ENCODE measurements at regions not wholly inside any gene's neighbourhood (a gene's known extent, or its start where the extent isn't known, plus 50 kb on each side); places are given as distances from the start of the nearest gene placed in this dataset.
"Not testable (repeated sequence)": the region's sequence is repeated elsewhere in the genome, so short reads cannot be mapped to it uniquely, and the experiment has no call there.

DNA sequence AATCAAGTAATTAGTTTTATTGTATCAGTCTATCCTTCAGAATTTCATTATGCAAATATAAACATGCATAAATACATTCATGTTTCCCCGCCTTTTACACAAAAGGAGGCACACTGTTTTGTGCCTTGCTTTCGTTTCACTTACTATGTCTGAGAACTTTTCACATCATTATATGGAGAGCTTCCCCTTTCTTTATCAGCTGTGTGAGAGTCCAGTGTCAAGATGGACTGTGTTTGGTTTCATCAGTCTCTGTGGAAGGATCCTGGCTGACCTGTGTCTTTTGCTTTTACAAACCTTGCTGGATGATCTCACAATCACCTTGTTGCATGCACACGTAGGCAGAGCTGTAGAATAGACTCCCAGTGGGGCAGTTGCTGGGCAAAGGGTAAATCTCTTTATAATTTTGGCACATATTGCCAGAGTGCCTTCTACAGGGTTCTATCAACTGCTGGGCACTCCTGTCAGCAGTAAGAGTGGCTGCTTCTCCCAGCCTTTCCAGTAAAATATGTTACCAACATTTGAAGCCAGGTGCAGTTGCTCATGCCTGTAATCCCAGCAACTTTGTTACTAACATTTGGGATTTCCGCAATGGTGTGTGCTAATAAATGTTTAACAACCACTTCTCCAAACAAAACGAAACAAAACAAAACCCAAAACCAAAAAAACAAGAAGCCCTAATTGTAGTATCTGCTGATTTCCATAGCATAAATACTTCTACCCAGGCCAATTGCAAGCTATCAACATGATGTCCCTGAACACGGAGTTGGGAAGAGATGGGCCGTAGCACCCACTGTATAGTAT lies 270.0 kb upstream of the PLGLB1 start:
- H3K4me1 ChIP-seq (ENCODE audit: control insufficient read depth in 1 of 2, insufficient read depth in 2 of 2, low read length in 2 of 2); H3K9me3 ChIP-seq (ENCODE audit: control insufficient read depth in 1 of 2, low read length in 2 of 2); H3K36me3 ChIP-seq (ENCODE audit: control insufficient read depth in 1 of 2, insufficient read depth in 2 of 2, low read length in 2 of 2); H3K27me3 ChIP-seq (ENCODE audit: control insufficient read depth in 1 of 2, insufficient read depth in 2 of 2, low read length in 2 of 2); H3K9ac ChIP-seq (ENCODE audit: low read depth in 1 of 2, low read length in 2 of 2); H3K4me3 ChIP-seq (ENCODE audit: low read depth in 1 of 2, low read length in 2 of 2); H3K27ac ChIP-seq (ENCODE audit: low read depth, low read length): not testable (repeated sequence)

DNA sequence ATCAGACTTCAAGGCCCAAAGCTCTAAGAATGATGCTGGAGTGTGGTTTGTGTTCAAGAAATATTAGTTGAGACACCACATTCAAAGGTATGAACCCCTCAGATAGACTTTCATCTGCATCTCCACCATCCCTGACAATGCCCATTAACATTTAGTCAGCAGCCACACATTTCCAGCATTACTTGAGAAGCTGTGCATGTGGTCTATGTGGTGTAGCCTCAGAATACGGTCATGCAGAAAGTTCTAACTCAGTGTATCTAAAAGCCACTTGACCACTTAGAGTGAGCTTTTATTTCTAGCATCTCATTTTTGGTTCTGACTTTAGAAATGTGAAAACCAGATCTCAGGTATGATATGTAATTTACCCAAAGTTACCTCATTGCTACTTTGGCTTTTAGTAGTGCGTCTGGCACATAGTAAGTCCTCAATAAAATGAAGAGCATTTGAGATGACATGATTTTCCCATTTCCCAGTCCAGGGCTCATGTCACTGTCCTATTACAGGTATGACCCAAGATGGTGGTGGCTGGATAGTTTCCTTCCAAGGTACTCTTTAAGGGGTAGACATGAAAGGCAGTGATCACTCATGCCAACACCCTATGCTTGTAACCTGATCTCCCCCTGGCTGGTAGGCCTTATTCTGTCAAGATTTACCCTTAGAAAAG lies 272.4 kb upstream of the PLGLB1 start:
- not testable (repeated sequence) for H3K27ac ChIP-seq (ENCODE audit: low read depth, low read length); H3K36me3 ChIP-seq (ENCODE audit: control insufficient read depth in 1 of 2, insufficient read depth in 2 of 2, low read length in 2 of 2); H3K9ac ChIP-seq (ENCODE audit: low read depth in 1 of 2, low read length in 2 of 2); H3K4me3 ChIP-seq (ENCODE audit: low read depth in 1 of 2, low read length in 2 of 2); H3K9me3 ChIP-seq (ENCODE audit: control insufficient read depth in 1 of 2, low read length in 2 of 2); H3K4me1 ChIP-seq (ENCODE audit: control insufficient read depth in 1 of 2, insufficient read depth in 2 of 2, low read length in 2 of 2); H3K27me3 ChIP-seq (ENCODE audit: control insufficient read depth in 1 of 2, insufficient read depth in 2 of 2, low read length in 2 of 2)

- not testable (repeated sequence) for H3K9ac ChIP-seq (ENCODE audit: low read depth in 1 of 2, low read length in 2 of 2); H3K4me3 ChIP-seq (ENCODE audit: low read depth in 1 of 2, low read length in 2 of 2); H3K9me3 ChIP-seq (ENCODE audit: control insufficient read depth in 1 of 2, low read length in 2 of 2); H3K27me3 ChIP-seq (ENCODE audit: control insufficient read depth in 1 of 2, insufficient read depth in 2 of 2, low read length in 2 of 2); H3K4me1 ChIP-seq (ENCODE audit: control insufficient read depth in 1 of 2, insufficient read depth in 2 of 2, low read length in 2 of 2); H3K36me3 ChIP-seq (ENCODE audit: control insufficient read depth in 1 of 2, insufficient read depth in 2 of 2, low read length in 2 of 2); H3K27ac ChIP-seq (ENCODE audit: low read depth, low read length)
These were observed 273.5 kb upstream of the PLGLB1 start for GRCh38 chr2:87295135-87295534.

GRCh38 chr2:87301349-87301748 lies 279.7 kb upstream of the PLGLB1 start:
- not testable (repeated sequence) for H3K4me3 ChIP-seq (ENCODE audit: low read depth in 1 of 2, low read length in 2 of 2); H3K4me1 ChIP-seq (ENCODE audit: control insufficient read depth in 1 of 2, insufficient read depth in 2 of 2, low read length in 2 of 2); H3K27ac ChIP-seq (ENCODE audit: low read depth, low read length); H3K36me3 ChIP-seq (ENCODE audit: control insufficient read depth in 1 of 2, insufficient read depth in 2 of 2, low read length in 2 of 2); H3K9me3 ChIP-seq (ENCODE audit: control insufficient read depth in 1 of 2, low read length in 2 of 2); H3K27me3 ChIP-seq (ENCODE audit: control insufficient read depth in 1 of 2, insufficient read depth in 2 of 2, low read length in 2 of 2); H3K9ac ChIP-seq (ENCODE audit: low read depth in 1 of 2, low read length in 2 of 2)

- not testable (repeated sequence) for H3K4me1 ChIP-seq (ENCODE audit: control insufficient read depth in 1 of 2, insufficient read depth in 2 of 2, low read length in 2 of 2); H3K4me3 ChIP-seq (ENCODE audit: low read depth in 1 of 2, low read length in 2 of 2); H3K27me3 ChIP-seq (ENCODE audit: control insufficient read depth in 1 of 2, insufficient read depth in 2 of 2, low read length in 2 of 2); H3K36me3 ChIP-seq (ENCODE audit: control insufficient read depth in 1 of 2, insufficient read depth in 2 of 2, low read length in 2 of 2); H3K27ac ChIP-seq (ENCODE audit: low read depth, low read length); H3K9me3 ChIP-seq (ENCODE audit: control insufficient read depth in 1 of 2, low read length in 2 of 2); H3K9ac ChIP-seq (ENCODE audit: low read depth in 1 of 2, low read length in 2 of 2)
These were observed 280.2 kb upstream of the PLGLB1 start for GRCh38 chr2:87301871-87302270.

DNA sequence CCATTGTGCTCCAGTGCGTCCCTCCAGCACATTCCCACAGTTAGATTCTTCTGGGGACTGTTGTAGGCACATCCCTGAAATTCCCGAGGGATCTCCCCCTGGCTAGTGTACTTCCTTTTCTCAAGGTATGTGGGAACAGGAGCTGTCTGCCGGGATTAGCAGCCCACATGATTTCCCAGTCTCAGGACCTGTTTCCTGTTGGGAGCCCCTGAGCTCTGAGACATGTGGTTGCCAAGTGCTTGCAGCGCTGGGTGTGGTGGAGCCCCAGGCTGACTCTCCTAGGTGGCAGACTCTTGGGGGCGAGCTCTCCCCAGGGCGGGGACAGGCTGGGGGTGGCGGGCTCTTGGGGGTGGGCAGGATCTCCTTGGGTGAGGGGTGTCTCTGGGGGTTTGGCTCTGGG lies 287.0 kb upstream of the PLGLB1 start:
- H3K36me3 ChIP-seq (ENCODE audit: control insufficient read depth in 1 of 2, insufficient read depth in 2 of 2, low read length in 2 of 2); H3K4me3 ChIP-seq (ENCODE audit: low read depth in 1 of 2, low read length in 2 of 2); H3K27me3 ChIP-seq (ENCODE audit: control insufficient read depth in 1 of 2, insufficient read depth in 2 of 2, low read length in 2 of 2); H3K9ac ChIP-seq (ENCODE audit: low read depth in 1 of 2, low read length in 2 of 2); H3K4me1 ChIP-seq (ENCODE audit: control insufficient read depth in 1 of 2, insufficient read depth in 2 of 2, low read length in 2 of 2); H3K9me3 ChIP-seq (ENCODE audit: control insufficient read depth in 1 of 2, low read length in 2 of 2); H3K27ac ChIP-seq (ENCODE audit: low read depth, low read length): not testable (repeated sequence)

GRCh38 chr2:87309785-87310184 lies 288.1 kb upstream of the PLGLB1 start:
- not testable (repeated sequence) for H3K27me3 ChIP-seq (ENCODE audit: control insufficient read depth in 1 of 2, insufficient read depth in 2 of 2, low read length in 2 of 2); H3K9ac ChIP-seq (ENCODE audit: low read depth in 1 of 2, low read length in 2 of 2); H3K4me1 ChIP-seq (ENCODE audit: control insufficient read depth in 1 of 2, insufficient read depth in 2 of 2, low read length in 2 of 2); H3K36me3 ChIP-seq (ENCODE audit: control insufficient read depth in 1 of 2, insufficient read depth in 2 of 2, low read length in 2 of 2); H3K9me3 ChIP-seq (ENCODE audit: control insufficient read depth in 1 of 2, low read length in 2 of 2); H3K4me3 ChIP-seq (ENCODE audit: low read depth in 1 of 2, low read length in 2 of 2); H3K27ac ChIP-seq (ENCODE audit: low read depth, low read length)

- H3K9me3 ChIP-seq (ENCODE audit: control insufficient read depth in 1 of 2, low read length in 2 of 2); H3K4me1 ChIP-seq (ENCODE audit: control insufficient read depth in 1 of 2, insufficient read depth in 2 of 2, low read length in 2 of 2); H3K27ac ChIP-seq (ENCODE audit: low read depth, low read length); H3K9ac ChIP-seq (ENCODE audit: low read depth in 1 of 2, low read length in 2 of 2); H3K27me3 ChIP-seq (ENCODE audit: control insufficient read depth in 1 of 2, insufficient read depth in 2 of 2, low read length in 2 of 2); H3K36me3 ChIP-seq (ENCODE audit: control insufficient read depth in 1 of 2, insufficient read depth in 2 of 2, low read length in 2 of 2); H3K4me3 ChIP-seq (ENCODE audit: low read depth in 1 of 2, low read length in 2 of 2): not testable (repeated sequence)
These were observed 290.3 kb upstream of the PLGLB1 start for GRCh38 chr2:87311896-87312441.

DNA sequence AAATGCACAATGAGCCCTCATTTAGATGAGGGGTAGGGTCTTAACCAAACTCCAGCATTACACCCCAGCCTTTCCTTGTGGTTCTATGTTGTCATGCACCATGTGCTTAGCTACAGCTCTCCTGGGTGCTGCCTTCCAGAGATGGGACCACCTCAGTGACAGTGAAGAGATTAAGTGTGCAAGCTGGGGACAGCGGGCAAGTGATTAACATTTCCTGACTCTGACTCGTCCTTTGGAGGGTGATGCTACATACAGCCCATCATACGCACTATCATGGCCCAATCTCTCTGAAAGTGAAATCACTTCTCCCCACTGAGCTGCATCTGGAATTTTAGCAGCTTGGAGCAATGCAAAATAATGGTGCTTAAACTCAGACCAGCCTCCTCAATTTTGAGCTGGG lies 293.0 kb upstream of the PLGLB1 start:
- H3K4me3 ChIP-seq (ENCODE audit: low read depth in 1 of 2, low read length in 2 of 2); H3K9ac ChIP-seq (ENCODE audit: low read depth in 1 of 2, low read length in 2 of 2); H3K9me3 ChIP-seq (ENCODE audit: control insufficient read depth in 1 of 2, low read length in 2 of 2); H3K36me3 ChIP-seq (ENCODE audit: control insufficient read depth in 1 of 2, insufficient read depth in 2 of 2, low read length in 2 of 2); H3K4me1 ChIP-seq (ENCODE audit: control insufficient read depth in 1 of 2, insufficient read depth in 2 of 2, low read length in 2 of 2); H3K27ac ChIP-seq (ENCODE audit: low read depth, low read length); H3K27me3 ChIP-seq (ENCODE audit: control insufficient read depth in 1 of 2, insufficient read depth in 2 of 2, low read length in 2 of 2): not testable (repeated sequence)

DNA sequence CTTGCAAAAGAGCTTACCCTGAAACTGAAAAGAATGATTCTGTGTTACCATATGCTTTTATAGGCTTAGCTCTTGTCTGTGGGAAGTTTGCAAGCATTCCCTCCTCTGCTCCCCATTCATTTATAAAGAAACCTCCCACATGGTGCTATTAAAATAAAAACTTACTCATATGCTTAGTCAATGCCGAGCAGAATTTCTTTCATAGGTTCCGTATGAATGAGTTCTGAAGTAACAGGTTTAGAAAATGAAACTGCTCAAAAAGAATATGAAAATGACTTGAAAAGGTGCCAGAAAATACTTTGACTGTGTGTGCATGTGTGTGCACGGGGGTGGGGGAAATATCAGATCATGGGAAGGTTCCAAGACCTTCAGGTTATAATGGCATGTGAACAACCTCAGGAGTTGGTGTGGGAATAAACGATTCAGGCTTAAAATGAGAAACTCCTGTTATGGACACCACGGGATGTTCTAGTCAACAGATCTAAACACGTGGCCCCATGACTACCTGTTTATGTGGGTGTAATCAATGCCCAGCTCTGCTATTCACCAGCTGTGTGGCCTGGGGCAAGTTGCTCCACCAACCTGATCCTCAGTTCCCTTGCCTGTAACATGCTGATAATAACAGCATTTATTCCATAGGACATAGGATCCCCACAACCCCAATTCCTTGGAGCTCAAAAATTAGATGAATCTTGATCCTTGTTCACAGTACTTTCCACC lies 293.7 kb upstream of the PLGLB1 start:
- not testable (repeated sequence) for H3K4me1 ChIP-seq (ENCODE audit: control insufficient read depth in 1 of 2, insufficient read depth in 2 of 2, low read length in 2 of 2); H3K9me3 ChIP-seq (ENCODE audit: control insufficient read depth in 1 of 2, low read length in 2 of 2); H3K4me3 ChIP-seq (ENCODE audit: low read depth in 1 of 2, low read length in 2 of 2); H3K27ac ChIP-seq (ENCODE audit: low read depth, low read length); H3K27me3 ChIP-seq (ENCODE audit: control insufficient read depth in 1 of 2, insufficient read depth in 2 of 2, low read length in 2 of 2); H3K9ac ChIP-seq (ENCODE audit: low read depth in 1 of 2, low read length in 2 of 2); H3K36me3 ChIP-seq (ENCODE audit: control insufficient read depth in 1 of 2, insufficient read depth in 2 of 2, low read length in 2 of 2)

All from duodenal mucosa (tissue), 2 donors.